Adrenal gland (tissue), 9 donors: ENCODE measurements at regions not wholly inside any gene's neighbourhood (a gene's known extent, or its start where the extent isn't known, plus 50 kb on each side); places are given as distances from the start of the nearest gene placed in this dataset.

Experiments used
- DNase-seq, 7 donors: peaks; one replicate each; pipeline ENCODE4 v3.0.0-alpha.2; 2019 to 2020
- H3K27ac ChIP-seq, 5 donors: fragments of 200-600 bp; sonication (generic) in 4 of 5; 1 replicate in 3 of 5; 2 replicates in 2 of 5; pipeline versions ENCODE4 v1.5.1 to v1.8.0; 2016 to 2020; ENCODE audit warnings: mild to moderate bottlenecking in 1 of 5
- H3K27me3 ChIP-seq: fragments of 200-600 bp; 2 replicates; pipeline ENCODE4 v1.8.0; 2021
- H3K36me3 ChIP-seq, 2 donors: fragments of 200-600 bp; replicated peaks in 1 of 2; 1 replicate in 1 of 2; 2 replicates in 1 of 2; pipeline versions ENCODE4 v1.5.1 to v1.8.0; 2018 to 2022
- H3K4me1 ChIP-seq, 2 donors: fragments of 200-600 bp; replicated peaks in 1 of 2; 1 replicate in 1 of 2; 2 replicates in 1 of 2; pipeline versions ENCODE4 v1.5.1 to v1.8.0; 2018 to 2021
- H3K4me3 ChIP-seq, 4 donors: fragments of 200-600 bp; sonication (generic) in 3 of 4; one replicate each; pipeline ENCODE4 v1.5.1; 2016 to 2018
- H3K9me3 ChIP-seq, 3 donors: fragments of 200-600 bp; sonication (generic) in 1 of 3; replicated peaks in 1 of 3; 1 replicate in 2 of 3; 2 replicates in 1 of 3; pipeline versions ENCODE4 v1.5.1 to v1.8.0; 2016 to 2021
- POLR2A ChIP-seq, 2 donors: fragments of 450-650 bp; IDR thresholded peaks; one replicate each; pipeline ENCODE4 v1.6.1; 2017; ENCODE audit warnings: antibody characterized with exemption in 2 of 2, mild to moderate bottlenecking in 2 of 2, moderate library complexity in 1 of 2
- WGBS, 4 donors: extraction: QIAGEN DNeasy Blood & Tissue Kit in 2 of 4; methylation state at CpG; one replicate each; pipeline versions ENCODE4 v1.1.5 to v1.1.7; 2013 to 2017; 5-methylcytosine and 5-hydroxymethylcytosine counted together
- intact Hi-C, 2 donors: fragments of 100-400 bp; cut with DNase I; formaldehyde crosslinking; loops; one replicate each; pipeline versions ENCODE4 v1.14.1 to v1.15.0; 2022 to 2023
- TF ChIP-seq, protein P1 (sequence below), 6 experiments: fragments of 450-650 bp in 4 of 6; fragments of 200-600 bp in 2 of 6; sonication (generic) in 1 of 6; IDR thresholded peaks; 1 replicate in 5 of 6; 2 replicates in 1 of 6; pipeline versions ENCODE4 v1.5.1 to v1.8.0; 2016 to 2021; ENCODE audit warnings: antibody characterized with exemption in 6 of 6, mild to moderate bottlenecking in 2 of 6, moderate library complexity in 1 of 6
- donor health status: healthy with polysubstance abuse.
- donor health status: Bipolar disorder and iron deficiency.
- donor health status: DM: yes; HTN: yes; CAD: no.
- donor health status: DM: no; HTN: no; CAD: no.
- donor health status: DM: no; HTN: no; CAD: no.

- Histone ChIP-seq H3K4me1 (no peaks in the 10 kb centered on the region), H3K27me3 (no peaks in the 10 kb centered on the region), H3K9me3 (no peaks in the 10 kb centered on the region), H3K4me3 (no peak overlapping the region), H3K27ac (no peak overlapping the region), H3K36me3 (no peaks in the 10 kb centered on the region)
- no peak for DNase-seq
- intact Hi-C loops, result no loop called here
- 46 to 70% (median 61%) methylated on average over 2 to 3 of the region's 3 CpGs for WGBS, 4 donors
- TF ChIP-seq, protein P1, sequence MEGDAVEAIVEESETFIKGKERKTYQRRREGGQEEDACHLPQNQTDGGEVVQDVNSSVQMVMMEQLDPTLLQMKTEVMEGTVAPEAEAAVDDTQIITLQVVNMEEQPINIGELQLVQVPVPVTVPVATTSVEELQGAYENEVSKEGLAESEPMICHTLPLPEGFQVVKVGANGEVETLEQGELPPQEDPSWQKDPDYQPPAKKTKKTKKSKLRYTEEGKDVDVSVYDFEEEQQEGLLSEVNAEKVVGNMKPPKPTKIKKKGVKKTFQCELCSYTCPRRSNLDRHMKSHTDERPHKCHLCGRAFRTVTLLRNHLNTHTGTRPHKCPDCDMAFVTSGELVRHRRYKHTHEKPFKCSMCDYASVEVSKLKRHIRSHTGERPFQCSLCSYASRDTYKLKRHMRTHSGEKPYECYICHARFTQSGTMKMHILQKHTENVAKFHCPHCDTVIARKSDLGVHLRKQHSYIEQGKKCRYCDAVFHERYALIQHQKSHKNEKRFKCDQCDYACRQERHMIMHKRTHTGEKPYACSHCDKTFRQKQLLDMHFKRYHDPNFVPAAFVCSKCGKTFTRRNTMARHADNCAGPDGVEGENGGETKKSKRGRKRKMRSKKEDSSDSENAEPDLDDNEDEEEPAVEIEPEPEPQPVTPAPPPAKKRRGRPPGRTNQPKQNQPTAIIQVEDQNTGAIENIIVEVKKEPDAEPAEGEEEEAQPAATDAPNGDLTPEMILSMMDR (IDR thresholded peaks at IDR 0.05), result no peak
- no peak for TF ChIP-seq POLR2A (IDR thresholded peaks at IDR 0.05)
Measured at GRCh38 chr3:135382621-135383020, 582.9 kb upstream of the PPP2R3A start.

GRCh38 chr3:135383301-135383700 is 582.2 kb upstream of the PPP2R3A start:
- intact Hi-C loops, result no loop called here
- no peaks in the 10 kb centered on the region for H3K4me1 ChIP-seq
- H3K27me3 ChIP-seq, result no peaks in the 10 kb centered on the region
- DNase-seq, result no peak
- TF ChIP-seq POLR2A (IDR thresholded peaks at IDR 0.05), result no peak
- TF ChIP-seq, protein P1 (IDR thresholded peaks at IDR 0.05), result no peak
- no peaks in the 10 kb centered on the region for H3K9me3 ChIP-seq
- H3K27ac ChIP-seq, result no peak overlapping the region
- 69 to 76% (median 74%) methylated on average over 6 of the region's 6 CpGs for WGBS, 4 donors
- H3K36me3 ChIP-seq, result no peaks in the 10 kb centered on the region
- H3K4me3 ChIP-seq, result no peak overlapping the region

- no peak for DNase-seq
- no peak overlapping the region for H3K4me3 ChIP-seq
- 77 to 89% (median 83%) methylated on average over 4 of the region's 4 CpGs for WGBS, 4 donors
- no peak overlapping the region for H3K27ac ChIP-seq
- no peak for TF ChIP-seq POLR2A (IDR thresholded peaks at IDR 0.05)
- TF ChIP-seq, protein P1 (IDR thresholded peaks at IDR 0.05), result no peak
- peaks cover 0 to 8% (median 0%) of the 10 kb centered on the region in 3 donors for H3K9me3 ChIP-seq
- intact Hi-C loops, result no loop called here
- H3K4me1 ChIP-seq, result peaks cover 0 to 8% of the 10 kb centered on the region in 2 donors
- H3K36me3 ChIP-seq, result no peaks in the 10 kb centered on the region
- no peaks in the 10 kb centered on the region for H3K27me3 ChIP-seq
Measured at GRCh38 chr3:135392151-135392550, 573.4 kb upstream of the PPP2R3A start.

DNA sequence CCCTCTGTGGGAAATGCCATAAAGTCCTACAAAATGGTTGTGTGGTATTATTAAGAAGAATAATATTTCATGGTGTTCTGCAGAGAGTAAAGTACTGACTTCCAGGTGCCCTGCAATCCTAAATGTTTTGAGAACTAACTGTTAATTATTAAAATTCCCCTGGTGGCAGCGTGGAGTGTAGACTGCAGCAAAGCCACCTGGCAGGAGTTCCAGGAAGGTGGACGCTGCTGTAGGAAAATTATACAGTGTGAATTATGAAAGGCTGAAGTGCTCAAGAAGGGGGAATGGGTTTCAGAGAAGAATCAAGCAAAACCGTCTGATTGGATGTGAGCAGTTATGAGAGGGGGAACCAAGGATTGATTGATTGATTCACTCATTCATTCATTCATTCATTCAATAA is 572.4 kb upstream of the PPP2R3A start:
- peaks cover 0 to 8% (median 0%) of the 10 kb centered on the region in 3 donors for H3K9me3 ChIP-seq
- no peak overlapping the region for H3K27ac ChIP-seq
- H3K4me3 ChIP-seq, result no peak overlapping the region
- H3K36me3 ChIP-seq, result no peaks in the 10 kb centered on the region
- TF ChIP-seq, protein P1 (IDR thresholded peaks at IDR 0.05), result no peak
- TF ChIP-seq POLR2A (IDR thresholded peaks at IDR 0.05), result no peak
- peaks cover 0 to 8% of the 10 kb centered on the region in 2 donors for H3K4me1 ChIP-seq
- no peaks in the 10 kb centered on the region for H3K27me3 ChIP-seq
- DNase-seq, result no peak
- intact Hi-C loops, result no loop called here
- 82 to 88% (median 84%) methylated on average over 3 of the region's 3 CpGs for WGBS, 4 donors
